SKM-1 (cell line): ENCODE measurements at regions not wholly inside any gene's neighbourhood (a gene's known extent, or its start where the extent isn't known, plus 50 kb on each side); places are given as distances from the start of the nearest gene placed in this dataset.

ENCODE experiments used
- DNase-seq: peaks from one replicate; lab custom pipeline; 2025; ENCODE audit not compliant: unreplicated experiment; lab: John Stamatoyannopoulos, UW

GRCh38 chr16:87056551-87056950, 260.6 kb downstream of the C16orf95 start:
- no peak for DNase-seq

GRCh38 chr16:87057211-87057881, 259.8 kb downstream of the C16orf95 start:
- no peak for DNase-seq

GRCh38 chr16:87057951-87058560, 259.1 kb downstream of the C16orf95 start:
- DNase-seq: no peak

GRCh38 chr16:87058728-87059250, 258.4 kb downstream of the C16orf95 start:
- no peak for DNase-seq

- no peak for DNase-seq
These were observed 256.9 kb downstream of the C16orf95 start for GRCh38 chr16:87060034-87060986.

GRCh38 chr16:87061243-87061920, 255.8 kb downstream of the C16orf95 start:
- no peak for DNase-seq

GRCh38 chr16:87062569-87063442, 254.4 kb downstream of the C16orf95 start:
- no peak for DNase-seq

GRCh38 chr16:87063543-87063942, 253.6 kb downstream of the C16orf95 start:
- no peak for DNase-seq

- DNase-seq: no peak
These were observed 252.3 kb downstream of the C16orf95 start for GRCh38 chr16:87064731-87065445.

GRCh38 chr16:87065446-87066132, 251.6 kb downstream of the C16orf95 start:
- DNase-seq: no peak

- no peak for DNase-seq
These were observed 250.8 kb downstream of the C16orf95 start for GRCh38 chr16:87066133-87067002.

GRCh38 chr16:87067003-87067556, 250.1 kb downstream of the C16orf95 start:
- DNase-seq: no peak

GRCh38 chr16:87067836-87068761, 249.1 kb downstream of the C16orf95 start:
- no peak for DNase-seq

GRCh38 chr16:87068762-87069150, 248.4 kb downstream of the C16orf95 start:
- no peak for DNase-seq

GRCh38 chr16:87070657-87071056, 246.5 kb downstream of the C16orf95 start:
- DNase-seq: no peak

- DNase-seq: no peak
These were observed 245.1 kb downstream of the C16orf95 start for GRCh38 chr16:87072101-87072500.
